ENCODE measurements at regions not wholly inside any gene's neighbourhood (a gene's known extent, or its start where the extent isn't known, plus 50 kb on each side); places are given as distances from the start of the nearest gene placed in this dataset.

DNA sequence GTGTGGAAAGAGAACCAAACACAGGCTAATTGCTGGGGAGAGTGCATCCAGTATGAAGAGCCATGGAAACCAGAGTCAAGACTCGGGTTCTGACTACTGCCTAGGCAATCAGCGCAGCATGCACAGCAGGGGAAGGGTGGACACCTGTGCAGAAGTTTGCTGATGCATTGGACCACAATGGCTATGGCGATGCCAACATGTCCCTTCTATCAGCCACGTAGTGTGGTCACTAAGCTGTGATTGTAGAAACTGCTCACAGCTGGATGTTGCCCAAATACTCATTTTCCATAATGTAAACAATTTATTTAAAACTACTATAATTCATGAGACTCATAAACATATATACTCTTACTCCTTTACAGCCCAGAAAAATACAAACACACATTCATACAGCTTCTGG lies 1718.2 kb downstream of the EFNB2 start:
- Histone ChIP-seq H2BK5ac (ENCODE audit: low read depth, low read length) (no peak overlapping the region), H4K5ac (ENCODE audit: insufficient read length, low read depth, low read length) (no peak overlapping the region), H2BK12ac (ENCODE audit: low read depth, low read length) (no peak overlapping the region), H3K14ac (ENCODE audit: insufficient read length) (no peak overlapping the region), H4K8ac (ENCODE audit: extremely low read depth, insufficient read depth, low read length) (no peak overlapping the region), H3K4me1 (replicated peaks in 1 of 4; ENCODE audit: control insufficient read depth in 3 of 4, insufficient read depth in 4 of 4, low read length in 3 of 4) (no peaks in the 10 kb centered on the region), H3K79me1 (ENCODE audit: low read depth, low read length) (no peaks in the 10 kb centered on the region), H4K20me1 (replicated peaks in 1 of 2; ENCODE audit: control insufficient read depth in 1 of 2, insufficient read depth in 2 of 2, low read length in 2 of 2) (no peaks in the 10 kb centered on the region), H3K36me3 (ENCODE audit: control insufficient read depth in 2 of 4, insufficient read depth in 4 of 4, low read length in 3 of 4) (no peaks in the 10 kb centered on the region), H2BK15ac (ENCODE audit: low read length) (no peak overlapping the region), H3K23me2 (ENCODE audit: low read depth, low read length) (no peaks in the 10 kb centered on the region), H3K4me3 (ENCODE audit: extremely low read depth in 1 of 4, insufficient read depth in 2 of 4, low read depth in 3 of 4, low read length in 4 of 4) (no peak overlapping the region), H2BK120ac (replicated peaks; ENCODE audit: low read depth, low read length) (no peak overlapping the region), H3K23ac (ENCODE audit: insufficient read length) (no peak overlapping the region), H3K27ac (ENCODE audit: low read depth, low read length) (no peak overlapping the region), H3K4ac (replicated peaks; ENCODE audit: insufficient read length, low read depth, low read length) (no peak overlapping the region), H2AFZ (ENCODE audit: low read length) (no peak overlapping the region), H2BK20ac (ENCODE audit: low read length) (no peak overlapping the region), H3K9me3 (ENCODE audit: insufficient read depth in 2 of 2, low read depth in 1 of 2, low read length in 1 of 2) (no peaks in the 10 kb centered on the region), H2AK5ac (ENCODE audit: low read depth, low read length) (no peak overlapping the region), H4K91ac (replicated peaks; ENCODE audit: insufficient read length, low read length) (no peak overlapping the region), H3K79me2 (ENCODE audit: control insufficient read depth in 1 of 2, insufficient read depth in 2 of 2, low read length in 2 of 2) (no peaks in the 10 kb centered on the region), H3K56ac (replicated peaks; ENCODE audit: insufficient read length, low read depth, low read length) (no peak overlapping the region), H3K27me3 (replicated peaks in 1 of 4; ENCODE audit: control insufficient read depth in 3 of 4, extremely low read depth in 1 of 4, insufficient read depth in 3 of 4, low read length in 3 of 4) (no peaks in the 10 kb centered on the region), H3K4me2 (ENCODE audit: insufficient read depth in 1 of 2, low read depth in 2 of 2, low read length in 2 of 2) (no peak overlapping the region), H3K9ac (replicated peaks in 1 of 4; ENCODE audit: extremely low read depth in 1 of 4, low read depth in 3 of 4, low read length in 3 of 4) (no peak overlapping the region), H3K18ac (ENCODE audit: extremely low read depth, low read length) (no peak overlapping the region)
- ChIA-PET CTCF (ENCODE audit: partially characterized antibody) (no interaction called here), POLR2A (ENCODE audit: partially characterized antibody) (no interaction called here)
- no peak for DNase-seq (ENCODE audit: low read depth in 1 of 2, low spot score in 2 of 2)
- WGBS, 2 experiments (ENCODE audit: extremely low coverage in 1 of 2, insufficient coverage in 1 of 2, insufficient read length in 1 of 2, insufficient replicate concordance in 2 of 2, low coverage in 1 of 2, low lambda C conversion rate in 2 of 2, missing lambda C conversion rate in 1 of 2), result 97% methylated on average over 4 of the region's 4 CpGs; no CpG with 5 or more reads in 1 of the 2 experiments
- FAIRE-seq, result no peak
- no peak for TF ChIP-seq KDM4A (IDR thresholded peaks at IDR 0.05; ENCODE audit: low read depth, low read length, severe bottlenecking)
- no peak for TF ChIP-seq CHD2 (IDR thresholded peaks at IDR 0.05; ENCODE audit: low read length)
- TF ChIP-seq FOSL1 (IDR thresholded peaks at IDR 0.05; ENCODE audit: insufficient read depth, low read depth, low read length), result no peak
- no peak for TF ChIP-seq POLR2AphosphoS5 (IDR thresholded peaks at IDR 0.05; ENCODE audit: low read depth, low read length)
- TF ChIP-seq CEBPB (IDR thresholded peaks at IDR 0.05; ENCODE audit: low read depth, low read length), result no peak
- TF ChIP-seq SP2 (IDR thresholded peaks at IDR 0.05; ENCODE audit: low read length), result no peak
- no peak for TF ChIP-seq GABPA (IDR thresholded peaks at IDR 0.05; ENCODE audit: borderline replicate concordance, insufficient read depth, low read length)
- TF ChIP-seq ATF2 (IDR thresholded peaks at IDR 0.05; ENCODE audit: low read length), result no peak
- no peak for TF ChIP-seq TAF7 (optimal IDR thresholded peaks at IDR 0.05; ENCODE audit: borderline replicate concordance, low read depth, low read length)
